Muscle of back (tissue), 3 donors: ENCODE measurements at regions not wholly inside any gene's neighbourhood (a gene's known extent, or its start where the extent isn't known, plus 50 kb on each side); places are given as distances from the start of the nearest gene placed in this dataset.
A peak's percentile ranks its signal among the peaks of the same experiment; 100 is the strongest.
"Not testable (repeated sequence)": the region's sequence is repeated elsewhere in the genome, so short reads cannot be mapped to it uniquely, and the experiment has no call there.

Experiments used
- DNase-seq, 3 donors: peaks; one replicate each; pipeline versions ENCODE4 v3.0.0 to v3.0.0-alpha.2; 2013

- DNase-seq = no peak
Observed at GRCh38 chr5:18712936-18713485, 1078.8 kb downstream of the TAF11L14 start.

- DNase-seq = no peak
Observed at GRCh38 chr5:18720002-18720401, 1085.7 kb downstream of the TAF11L14 start.

GRCh38 chr5:18732556-18733479 is 1098.6 kb downstream of the TAF11L14 start:
- no peak for DNase-seq

GRCh38 chr5:18736051-18736398 is 1101.8 kb downstream of the TAF11L14 start:
- DNase-seq = no peak

GRCh38 chr5:18736736-18737135 is 1102.5 kb downstream of the TAF11L14 start:
- DNase-seq = not testable (repeated sequence)

GRCh38 chr5:18740301-18740700 is 1106.0 kb downstream of the TAF11L14 start:
- DNase-seq = no peak

GRCh38 chr5:18742830-18743229 is 1108.6 kb downstream of the TAF11L14 start:
- DNase-seq = no peak

- DNase-seq = no peak
Observed at GRCh38 chr5:18744441-18744840, 1110.2 kb downstream of the TAF11L14 start.

GRCh38 chr5:18745042-18745987 is 1111.1 kb downstream of the TAF11L14 start:
- no peak for DNase-seq

- peak in 1 of 3 donors; percentile 15 for DNase-seq
Observed at GRCh38 chr5:18745988-18746615, 1111.8 kb downstream of the TAF11L14 start.

GRCh38 chr5:18749763-18750162 is 1115.5 kb downstream of the TAF11L14 start:
- DNase-seq = no peak

GRCh38 chr5:18752317-18752716 is 1118.1 kb downstream of the TAF11L14 start:
- no peak for DNase-seq

- DNase-seq = no peak
Observed at GRCh38 chr5:18754201-18754600, 1119.9 kb downstream of the TAF11L14 start.

GRCh38 chr5:18761801-18762200 is 1127.5 kb downstream of the TAF11L14 start:
- no peak for DNase-seq

- DNase-seq = no peak
Observed at GRCh38 chr5:18764161-18764560, 1129.9 kb downstream of the TAF11L14 start.

- no peak for DNase-seq
Observed at GRCh38 chr5:18765304-18765703, 1131.0 kb downstream of the TAF11L14 start.

GRCh38 chr5:18771097-18771610 is 1136.9 kb downstream of the TAF11L14 start:
- DNase-seq = no peak

- DNase-seq = peak in 1 of 3 donors; percentile 12
Observed at GRCh38 chr5:18772475-18772874, 1138.2 kb downstream of the TAF11L14 start.

- DNase-seq = no peak
Observed at GRCh38 chr5:18778225-18778624, 1144.0 kb downstream of the TAF11L14 start.

GRCh38 chr5:18789218-18789998 is 1155.1 kb downstream of the TAF11L14 start:
- DNase-seq = no peak

- DNase-seq = no peak
Observed at GRCh38 chr5:18792145-18792544, 1157.9 kb downstream of the TAF11L14 start.
